GM20431 (cell line): ENCODE measurements at regions not wholly inside any gene's neighbourhood (a gene's known extent, or its start where the extent isn't known, plus 50 kb on each side); places are given as distances from the start of the nearest gene placed in this dataset.
"Not testable (repeated sequence)": the region's sequence is repeated elsewhere in the genome, so short reads cannot be mapped to it uniquely, and the experiment has no call there.

ENCODE experiments used
- in situ Hi-C: fragments of 300-500 bp; cut with MseI, MboI; formaldehyde crosslinking; loops from one replicate; pipeline ENCODE4 v1.15.0; 2020; ENCODE audit warnings: low sequenced_read_pairs; ENCODE audit not compliant: unreplicated experiment

DNA sequence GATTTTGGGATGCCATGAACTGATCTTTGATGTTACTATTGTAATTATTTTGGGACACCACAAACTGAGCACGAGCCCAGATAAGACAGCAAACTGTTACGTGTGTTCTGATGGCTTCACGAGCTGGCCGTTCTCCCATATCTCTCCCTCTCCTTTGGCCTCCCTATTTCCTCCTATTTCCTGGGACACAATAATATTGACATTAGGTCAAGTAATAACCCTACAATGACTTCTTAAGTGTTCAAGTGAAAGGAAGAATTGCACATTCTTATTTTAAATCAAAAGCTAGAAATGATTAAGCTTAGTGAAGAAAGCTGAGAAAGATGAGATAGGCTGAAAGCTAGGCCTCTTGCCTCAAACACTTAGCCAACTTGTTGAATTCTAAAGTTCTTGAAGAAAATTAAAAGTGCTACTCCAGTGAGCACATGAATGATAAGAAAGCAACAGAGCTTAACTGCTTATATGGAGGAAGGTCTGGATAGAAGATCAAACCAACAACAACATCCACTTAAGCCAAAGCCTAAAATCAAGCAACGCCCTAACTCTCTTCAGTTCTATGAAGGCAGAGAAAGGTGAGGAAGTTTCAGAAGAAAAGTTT lies 247.1 kb downstream of the LRRC70 start:
- in situ Hi-C loops = no loop called here

GRCh38 chr5:62824936-62825335 lies 246.3 kb downstream of the LRRC70 start:
- in situ Hi-C loops = no loop called here

DNA sequence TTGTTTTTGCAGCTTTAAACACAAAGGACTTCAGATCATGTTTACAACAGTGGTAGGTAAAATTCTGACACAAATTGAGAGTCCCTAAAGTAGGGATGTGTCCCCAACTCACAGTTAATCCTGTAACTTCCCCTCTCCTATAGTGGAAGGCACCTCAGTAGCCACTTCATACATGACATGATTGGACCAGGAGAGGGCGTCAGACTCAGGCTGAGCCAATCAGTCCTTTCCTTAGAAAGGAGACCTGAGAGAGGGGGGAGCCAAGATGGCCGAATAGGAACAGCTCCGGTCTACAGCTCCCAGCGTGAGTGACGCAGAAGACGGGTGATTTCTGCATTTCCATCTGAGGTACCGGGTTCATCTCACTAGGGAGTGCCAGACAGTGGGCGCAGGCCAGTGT lies 238.4 kb downstream of the LRRC70 start:
- in situ Hi-C loops = not testable (repeated sequence)

DNA sequence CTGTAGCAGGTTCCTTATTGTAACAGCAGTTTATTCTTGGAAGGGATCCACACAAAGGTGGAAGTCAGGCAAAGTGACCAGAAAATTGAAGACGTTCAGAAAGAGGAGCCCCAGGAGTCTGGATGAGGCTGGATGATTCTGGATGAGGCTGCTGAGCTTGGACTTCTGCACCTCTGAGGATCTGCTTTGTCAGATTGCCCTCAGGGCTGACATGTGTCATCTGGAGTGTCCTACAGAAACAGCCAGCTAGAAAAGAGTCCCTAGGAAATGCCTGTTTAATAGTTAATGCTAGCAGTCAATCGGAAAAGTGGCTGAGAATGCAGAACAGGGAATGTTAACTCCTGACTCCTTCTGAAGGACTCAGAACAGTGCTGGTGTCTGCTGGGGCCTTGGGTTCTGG lies 236.4 kb downstream of the LRRC70 start:
- in situ Hi-C loops = no loop called here

DNA sequence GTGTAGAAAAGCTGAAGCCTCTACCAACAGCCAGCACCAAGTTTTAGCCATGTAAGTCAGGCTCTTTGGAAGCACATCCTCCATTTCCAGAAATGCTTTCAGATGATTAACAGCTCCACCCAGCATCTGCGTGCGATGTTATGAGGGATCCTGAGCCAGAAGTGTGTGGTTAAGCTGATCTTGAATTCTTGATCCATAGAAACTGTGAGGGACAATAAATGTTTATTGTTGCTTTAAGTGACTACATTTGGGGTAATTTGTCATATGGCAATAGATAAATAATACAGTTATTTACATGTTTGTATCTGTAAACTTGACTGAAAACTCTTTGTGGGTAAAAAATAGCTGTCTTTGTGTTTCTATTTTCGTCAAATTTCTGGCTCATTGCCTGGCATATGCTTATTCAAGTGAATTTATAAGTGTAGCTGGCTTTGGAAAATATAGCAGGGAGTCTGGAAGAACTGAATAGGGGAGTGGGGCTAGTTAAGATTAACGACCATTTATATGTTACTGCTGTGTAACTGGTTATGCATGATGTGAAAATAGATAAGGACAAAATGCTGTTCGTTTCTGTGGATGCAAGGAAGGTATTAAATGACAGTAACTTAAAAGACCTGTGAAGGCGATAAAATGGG lies 234.1 kb downstream of the LRRC70 start:
- in situ Hi-C loops = no loop called here

DNA sequence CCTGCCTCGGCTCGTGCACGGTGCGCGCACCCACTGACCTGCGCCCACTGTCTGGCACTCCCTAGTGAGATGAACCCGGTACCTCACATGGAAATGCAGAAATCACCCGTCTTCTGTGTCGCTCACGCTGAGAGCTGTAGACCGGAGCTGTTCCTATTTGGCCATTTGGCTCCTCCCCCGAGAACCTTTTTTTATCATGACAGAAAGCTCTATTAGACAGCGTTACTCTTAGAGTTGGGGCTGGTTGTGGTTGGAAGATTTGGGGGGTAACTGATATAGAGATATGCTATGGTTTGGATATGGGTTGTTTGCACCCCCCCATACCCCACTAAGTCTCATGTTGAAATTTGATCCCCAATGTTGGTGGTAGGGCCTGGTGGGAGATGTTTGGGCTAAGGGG lies 226.2 kb downstream of the LRRC70 start:
- in situ Hi-C loops = not testable (repeated sequence)

GRCh38 chr5:62795926-62796325 lies 217.3 kb downstream of the LRRC70 start:
- in situ Hi-C loops = no loop called here

- in situ Hi-C loops = no loop called here
These were observed 215.8 kb downstream of the LRRC70 start for GRCh38 chr5:62794456-62794855.

- in situ Hi-C loops = no loop called here
These were observed 212.4 kb downstream of the LRRC70 start for GRCh38 chr5:62791059-62791458.

- in situ Hi-C loops = no loop called here
These were observed 211.7 kb downstream of the LRRC70 start for GRCh38 chr5:62790348-62790747.

GRCh38 chr5:62786099-62786498 lies 207.5 kb downstream of the LRRC70 start:
- in situ Hi-C loops = no loop called here

GRCh38 chr5:62785588-62785987 lies 207.0 kb downstream of the LRRC70 start:
- in situ Hi-C loops = no loop called here

DNA sequence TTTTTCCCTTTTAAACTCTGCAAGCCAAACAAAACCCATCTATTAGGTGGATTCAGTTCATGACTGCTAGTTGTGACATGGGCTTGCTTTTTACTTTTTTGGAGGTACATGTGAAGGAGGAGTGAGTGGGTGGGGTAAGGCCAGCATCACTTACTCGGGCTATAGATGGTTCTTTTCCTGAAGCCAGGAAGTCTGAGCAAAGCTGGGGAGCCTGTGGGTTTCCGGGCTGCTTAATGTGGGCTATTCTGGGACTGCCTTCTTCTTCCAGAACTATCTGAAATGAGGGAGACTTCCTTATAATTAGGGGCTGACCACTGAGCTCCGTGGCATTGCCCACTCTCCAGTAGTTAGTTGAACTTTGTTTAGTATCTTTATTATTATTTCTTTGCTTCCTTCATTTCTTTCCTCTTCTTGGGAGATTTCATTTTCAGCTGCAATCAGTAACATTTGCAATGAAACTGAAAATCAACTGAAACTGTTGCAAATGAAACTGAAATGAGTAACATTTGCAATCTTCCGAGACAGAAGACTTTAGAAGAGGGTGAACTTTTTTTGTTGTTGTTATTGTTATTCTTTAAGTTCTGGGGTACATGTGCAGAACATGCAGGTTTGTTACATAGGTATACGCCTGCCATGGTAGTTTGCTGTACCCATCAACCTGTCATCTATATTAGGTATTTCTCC lies 204.9 kb downstream of the LRRC70 start:
- in situ Hi-C loops = no loop called here

DNA sequence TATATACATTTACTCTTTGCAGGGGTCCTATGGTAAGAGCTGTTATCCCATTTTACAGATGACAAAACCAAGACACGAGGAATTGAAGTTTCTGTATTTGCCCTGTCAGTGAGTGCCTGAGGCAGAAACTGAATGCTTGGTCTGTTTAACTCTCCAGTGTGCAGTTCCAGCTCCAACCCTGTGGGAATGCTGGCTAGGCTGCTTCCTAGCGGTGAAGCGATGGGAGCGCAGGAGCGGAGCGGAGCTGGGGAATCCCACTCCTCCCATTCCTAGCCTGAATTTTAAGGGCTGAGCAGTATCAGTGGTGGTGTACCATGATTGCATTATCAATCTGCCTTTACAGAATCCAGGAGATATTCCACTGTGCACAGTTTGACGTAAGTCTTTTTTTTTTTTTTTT lies 202.3 kb downstream of the LRRC70 start:
- in situ Hi-C loops = no loop called here

DNA sequence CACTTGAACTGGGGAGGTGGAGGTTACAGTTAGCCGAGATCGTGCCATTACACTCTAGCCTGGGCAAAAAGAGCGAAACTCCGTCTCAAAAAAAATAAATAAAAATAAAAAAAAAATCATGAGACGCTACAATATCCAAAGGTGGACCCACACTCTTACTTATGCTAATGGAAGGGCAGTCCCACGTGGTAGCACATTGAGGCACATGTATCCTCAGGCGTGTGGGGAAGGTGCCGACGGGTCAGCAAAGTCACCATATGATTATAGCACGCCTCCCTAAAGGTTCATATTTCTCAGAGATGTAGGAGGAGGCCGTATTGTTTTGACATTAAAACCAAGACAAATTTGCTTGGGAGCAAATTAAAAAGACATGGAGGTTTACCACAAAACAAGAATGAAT lies 201.6 kb downstream of the LRRC70 start:
- in situ Hi-C loops = no loop called here

- in situ Hi-C loops = loop anchor here (10.0 kb wide), 1 partner anchor 324 kb away; no protein-coding TSS in a partner anchor
These were observed 200.4 kb downstream of the LRRC70 start for GRCh38 chr5:62779010-62779422.

- in situ Hi-C loops = loop anchor here (10.0 kb wide), 1 partner anchor 324 kb away; no protein-coding TSS in a partner anchor
These were observed 199.8 kb downstream of the LRRC70 start for GRCh38 chr5:62778316-62779009.

DNA sequence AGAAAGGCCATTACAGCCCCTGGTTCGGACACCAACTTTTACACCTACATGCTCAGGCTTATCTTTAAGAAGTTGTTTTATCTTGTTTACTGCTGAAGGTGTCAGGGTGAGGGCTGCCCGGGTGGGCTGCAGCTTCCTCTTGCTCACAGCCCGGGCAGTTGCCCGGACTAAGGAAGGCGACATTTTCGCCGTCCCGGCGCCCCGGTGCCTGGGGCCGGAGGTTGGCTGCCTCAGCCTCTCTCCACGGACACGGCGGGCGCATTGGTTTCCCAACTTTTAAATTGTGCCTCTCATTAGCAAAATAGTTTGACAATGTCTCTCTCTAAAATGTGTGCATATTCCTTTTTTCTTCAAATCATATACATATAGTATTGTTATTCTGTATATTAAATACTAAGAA lies 198.5 kb downstream of the LRRC70 start:
- in situ Hi-C loops = loop anchor here (10.0 kb wide), 1 partner anchor 322 kb away; no protein-coding TSS in a partner anchor

DNA sequence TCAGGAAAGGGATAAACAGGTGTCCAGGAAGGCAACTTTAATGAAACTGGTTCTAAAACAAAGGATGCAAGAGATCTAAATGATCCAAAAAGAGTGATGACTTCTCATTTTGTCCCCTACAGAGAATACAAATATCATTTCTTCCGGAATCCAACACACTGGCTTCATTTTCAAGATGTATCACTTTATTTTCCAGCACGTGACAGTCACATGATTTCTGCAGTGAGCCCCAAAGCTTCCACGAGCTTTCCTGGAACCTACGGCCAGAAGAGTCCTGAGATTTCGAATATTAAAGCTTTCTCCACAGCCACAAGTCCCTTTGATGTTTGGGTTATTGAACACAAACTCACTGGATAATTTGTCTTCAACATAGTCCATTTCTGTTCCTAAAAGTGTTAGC lies 198.0 kb downstream of the LRRC70 start:
- in situ Hi-C loops = loop anchor here (10.0 kb wide), 1 partner anchor 322 kb away; no protein-coding TSS in a partner anchor

- in situ Hi-C loops = loop anchor here (10.0 kb wide), 1 partner anchor 319 kb away; no protein-coding TSS in a partner anchor
These were observed 194.8 kb downstream of the LRRC70 start for GRCh38 chr5:62773460-62773859.

GRCh38 chr5:62771341-62771740 lies 192.7 kb downstream of the LRRC70 start:
- in situ Hi-C loops = loop anchor here (10.0 kb wide), 1 partner anchor 317 kb away; no protein-coding TSS in a partner anchor
